Astrocyte of the hippocampus (primary cell): ENCODE measurements at regions not wholly inside any gene's neighbourhood (a gene's known extent, or its start where the extent isn't known, plus 50 kb on each side); places are given as distances from the start of the nearest gene placed in this dataset.

Source experiments
- DNase-seq: peaks from one replicate; pipeline ENCODE4 v3.0.0; 2011; ENCODE audit warnings: low read depth, low spot score

DNA sequence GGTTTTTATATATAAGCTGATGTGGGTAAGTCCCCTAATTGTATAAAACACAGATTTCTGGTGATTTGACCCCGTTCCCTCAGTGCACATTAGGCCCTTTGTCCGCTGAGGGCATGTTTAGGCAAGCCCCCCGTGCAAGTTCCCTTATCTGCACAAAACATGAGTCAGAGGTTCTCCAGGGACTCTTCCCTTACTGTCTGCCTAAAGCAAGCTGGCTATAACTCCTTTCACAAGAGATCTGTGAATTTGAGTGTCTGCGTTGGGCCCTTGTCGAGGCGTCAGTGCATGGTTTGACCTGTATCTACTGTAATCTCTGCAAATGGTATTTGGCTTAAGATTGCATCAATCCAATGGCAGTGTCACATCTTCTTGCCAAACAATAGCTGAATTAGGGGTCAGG lies 712.8 kb downstream of the CDH8 start:
- no peak for DNase-seq

DNA sequence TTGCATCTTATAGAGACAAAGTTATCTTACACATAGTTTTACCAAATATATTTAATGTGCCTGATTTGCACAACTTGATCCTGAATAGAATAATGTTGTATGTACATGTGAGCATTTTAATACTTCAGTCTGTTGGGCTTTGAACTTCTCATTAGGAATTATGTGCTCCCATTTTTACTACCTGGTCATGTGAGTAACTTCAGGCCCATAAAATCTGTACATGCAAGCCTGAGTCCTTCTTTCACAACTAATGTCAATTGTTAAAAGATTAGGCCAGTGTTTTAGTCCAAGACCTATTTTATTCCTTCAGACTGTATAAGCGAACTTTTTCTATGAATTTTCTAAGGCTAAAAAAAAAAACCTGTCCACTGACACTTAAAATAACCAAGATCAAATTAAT lies 715.4 kb downstream of the CDH8 start:
- DNase-seq, result no peak

DNA sequence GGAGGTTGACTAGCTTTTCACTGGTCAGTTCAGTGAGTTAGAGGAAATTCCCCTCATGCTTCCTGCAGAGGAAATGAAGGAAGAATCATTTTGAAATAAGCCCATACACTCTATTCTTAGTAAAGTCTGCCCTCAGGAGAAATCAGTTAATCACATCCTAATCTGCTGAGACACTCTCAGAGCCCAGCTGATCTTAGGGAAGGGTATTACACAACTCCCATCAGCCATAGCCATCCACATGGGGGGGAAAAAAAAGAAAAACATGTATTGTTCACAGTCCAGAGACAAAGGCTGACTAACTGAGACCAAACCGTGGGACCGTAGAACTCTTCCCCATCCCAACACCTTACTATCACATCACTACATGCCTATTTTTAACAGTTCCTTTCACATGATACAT lies 722.3 kb downstream of the CDH8 start:
- DNase-seq, result no peak

DNA sequence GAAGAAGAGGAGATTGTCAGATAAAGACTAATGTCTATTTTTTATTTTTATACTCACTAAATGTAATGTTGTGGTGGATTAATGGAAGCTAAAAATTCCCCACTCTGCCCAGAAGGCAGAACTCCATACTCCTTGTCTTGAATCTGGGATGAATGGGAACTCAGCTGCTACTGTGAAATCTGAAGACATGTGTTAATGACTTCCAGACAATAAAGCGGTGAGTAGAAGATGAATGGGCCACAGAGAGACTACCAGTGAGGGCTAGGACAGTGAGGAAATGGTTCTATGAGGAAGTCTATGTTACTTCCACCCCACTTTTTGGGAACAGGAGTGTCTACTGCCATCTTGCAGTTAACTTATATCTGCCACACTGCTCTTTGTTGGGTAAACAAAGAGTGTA lies 726.9 kb downstream of the CDH8 start:
- DNase-seq, result no peak

DNA sequence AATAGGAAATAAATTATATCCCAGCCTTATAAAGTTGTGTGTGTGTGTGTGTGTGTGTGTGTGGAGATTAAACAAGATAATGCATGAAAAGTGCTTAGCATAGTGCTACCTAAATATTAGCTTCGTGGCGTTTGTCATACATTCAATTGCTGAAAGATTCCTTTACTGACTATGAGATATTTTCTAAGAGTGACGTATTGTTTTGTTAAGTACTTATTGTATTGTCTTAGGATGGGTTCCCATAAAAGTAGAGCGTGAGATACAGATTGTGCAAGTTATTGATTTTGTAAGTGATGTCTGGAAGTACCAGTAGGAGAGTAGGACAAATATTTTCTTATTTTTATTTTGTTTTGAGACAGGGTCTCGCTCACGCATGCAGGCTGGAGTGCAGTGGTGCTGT lies 730.0 kb downstream of the CDH8 start:
- DNase-seq, result no peak

DNA sequence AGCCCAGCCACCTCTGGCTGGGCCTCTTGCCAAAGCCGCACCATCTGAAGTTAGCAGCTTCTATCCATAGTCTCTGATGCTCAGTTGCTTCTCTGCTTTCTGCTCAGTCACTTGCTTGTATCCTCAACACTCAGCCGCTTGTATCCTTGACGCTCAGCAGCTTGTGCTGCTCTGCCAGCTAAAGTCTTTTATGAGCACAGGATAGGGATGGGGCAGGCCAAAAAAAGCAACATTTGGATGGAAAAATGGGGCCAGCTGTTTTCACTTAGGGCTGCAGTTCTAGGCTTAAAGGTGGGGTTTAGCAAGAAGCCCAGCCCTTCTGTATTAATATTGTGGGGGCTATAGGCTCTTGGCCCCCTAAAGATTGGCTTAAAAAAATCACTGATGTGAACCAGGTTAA lies 739.4 kb downstream of the CDH8 start:
- no peak for DNase-seq

DNA sequence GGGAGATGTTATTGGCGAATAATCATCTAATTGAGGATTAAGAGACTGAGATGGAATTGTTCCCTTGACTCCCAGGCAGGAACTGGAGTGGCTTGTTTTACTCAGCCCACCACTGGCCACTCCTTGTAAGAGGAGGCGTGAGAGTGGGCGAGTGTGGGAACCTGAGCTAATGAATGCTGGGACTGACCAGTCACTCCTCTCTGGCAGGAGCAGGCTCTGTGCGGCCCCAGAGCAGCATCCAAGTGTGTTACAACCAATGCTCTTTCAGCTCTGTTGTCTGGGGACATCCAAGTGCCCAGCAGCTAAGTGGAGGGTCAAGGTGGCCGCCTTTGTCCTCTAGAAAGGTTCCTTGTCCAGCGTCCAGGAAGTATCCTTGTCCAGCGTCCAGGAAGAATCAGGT lies 739.9 kb downstream of the CDH8 start:
- DNase-seq, result no peak

DNA sequence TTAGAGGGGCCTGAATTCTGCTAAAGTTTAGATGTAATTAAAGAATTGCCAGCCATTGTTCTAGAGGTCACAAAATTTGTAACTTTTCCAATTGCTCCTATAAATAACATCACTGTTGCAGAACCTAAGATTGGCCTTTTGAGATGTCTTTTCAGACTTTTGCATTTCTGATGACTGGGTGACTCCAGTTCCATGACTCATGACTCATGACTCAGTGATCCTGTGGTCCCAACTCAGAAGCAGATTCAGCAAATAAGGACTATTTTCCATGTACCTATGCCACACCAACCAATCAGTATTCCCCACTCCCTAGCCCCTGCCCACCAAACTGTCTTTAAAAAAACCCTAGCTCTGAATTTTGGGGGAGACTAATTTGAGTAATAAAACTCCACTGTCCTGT lies 740.9 kb downstream of the CDH8 start:
- DNase-seq, result peak; percentile 32

DNA sequence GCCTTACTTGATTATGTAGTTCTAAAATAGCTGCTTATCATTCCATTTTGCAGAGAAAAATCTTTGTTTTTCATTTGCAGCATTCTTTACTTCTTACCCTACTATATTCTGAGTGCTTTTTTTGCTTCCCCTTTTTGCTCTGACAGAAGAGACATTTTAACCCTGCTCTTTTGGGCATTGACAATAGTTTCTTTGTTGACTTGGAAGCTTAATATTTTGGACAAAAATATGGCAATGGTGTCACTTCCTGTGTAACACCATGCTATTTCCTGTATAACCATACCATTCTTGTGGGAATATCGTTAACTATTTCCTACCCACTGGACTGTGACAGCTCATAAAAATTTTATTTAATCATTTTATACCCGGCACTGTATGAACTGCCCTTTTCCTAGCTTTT lies 747.1 kb downstream of the CDH8 start:
- no peak for DNase-seq

DNA sequence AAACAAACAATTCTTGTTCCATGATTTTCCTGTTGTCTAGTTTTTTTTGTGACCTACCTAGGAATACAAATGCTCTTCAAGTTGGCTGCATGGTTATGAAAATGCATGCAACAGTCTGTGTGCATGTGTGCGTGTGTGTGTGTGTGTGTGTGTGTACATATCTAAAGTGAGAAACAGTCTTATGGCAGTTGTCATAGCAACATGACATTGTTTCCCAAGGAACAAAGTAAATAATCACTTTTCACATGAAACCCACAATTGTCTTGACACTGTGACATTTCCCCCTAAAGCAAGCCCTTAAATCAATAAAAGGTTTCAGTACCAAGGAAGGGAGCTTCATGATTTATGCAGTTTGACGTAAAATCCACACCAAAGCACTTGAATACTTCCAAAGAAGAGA lies 758.4 kb downstream of the CDH8 start:
- no peak for DNase-seq

DNA sequence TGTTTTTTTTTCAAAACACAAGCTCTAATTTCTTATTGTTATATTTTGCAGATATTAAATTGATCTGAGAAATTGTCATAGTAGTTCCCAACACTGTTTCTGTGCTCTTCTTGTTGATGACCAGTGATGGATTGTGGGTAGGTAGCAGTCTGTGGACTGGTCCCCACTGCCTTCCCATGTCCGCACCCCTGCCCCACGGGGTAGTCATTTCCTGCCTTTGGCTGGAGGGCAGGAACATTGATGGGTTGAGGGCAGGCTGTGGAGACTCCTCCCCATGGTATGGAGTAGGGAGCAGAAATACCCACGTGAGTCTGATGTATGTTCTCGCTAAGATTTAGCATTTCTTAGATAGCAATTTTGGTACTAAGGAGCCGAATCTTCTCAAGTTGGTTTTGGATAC lies 762.0 kb downstream of the CDH8 start:
- no peak for DNase-seq

DNA sequence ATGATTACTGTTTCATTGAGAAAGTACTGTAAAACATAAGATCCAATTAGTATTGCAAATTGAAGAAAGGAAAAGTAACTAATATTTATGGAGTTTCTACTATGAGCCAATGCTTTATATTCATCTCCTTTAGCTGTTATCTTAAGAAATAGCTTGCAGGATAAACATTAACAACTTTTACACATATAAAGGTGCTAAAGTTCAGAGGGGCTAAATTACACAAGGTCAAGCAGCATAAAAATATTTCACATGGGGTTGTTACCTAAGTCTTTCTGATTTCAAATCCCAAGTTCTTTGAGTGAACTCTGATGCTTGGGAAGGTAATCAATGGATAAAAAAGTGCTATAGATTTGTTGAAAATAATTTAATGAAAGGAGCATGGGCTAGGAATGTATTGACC lies 765.5 kb downstream of the CDH8 start:
- DNase-seq, result no peak

DNA sequence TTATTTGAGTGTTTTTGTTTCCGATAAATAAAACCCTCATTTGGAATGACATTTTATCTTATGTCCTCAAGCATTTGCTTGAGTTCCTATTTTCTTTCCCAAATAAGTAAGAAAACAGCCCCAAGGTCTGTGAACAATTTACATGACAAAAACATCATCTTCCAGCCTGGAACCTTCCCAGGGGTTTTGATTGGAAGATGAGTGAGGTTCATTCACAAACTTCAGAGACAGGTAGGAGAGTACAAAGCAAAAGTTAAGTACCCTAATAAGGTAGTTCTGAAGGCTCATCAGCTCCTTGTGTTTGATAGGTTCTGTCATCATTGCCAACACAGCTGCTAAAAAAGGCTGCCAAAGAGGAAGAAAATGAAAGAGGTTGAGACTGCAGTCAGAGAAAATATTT lies 772.8 kb downstream of the CDH8 start:
- DNase-seq, result no peak

DNA sequence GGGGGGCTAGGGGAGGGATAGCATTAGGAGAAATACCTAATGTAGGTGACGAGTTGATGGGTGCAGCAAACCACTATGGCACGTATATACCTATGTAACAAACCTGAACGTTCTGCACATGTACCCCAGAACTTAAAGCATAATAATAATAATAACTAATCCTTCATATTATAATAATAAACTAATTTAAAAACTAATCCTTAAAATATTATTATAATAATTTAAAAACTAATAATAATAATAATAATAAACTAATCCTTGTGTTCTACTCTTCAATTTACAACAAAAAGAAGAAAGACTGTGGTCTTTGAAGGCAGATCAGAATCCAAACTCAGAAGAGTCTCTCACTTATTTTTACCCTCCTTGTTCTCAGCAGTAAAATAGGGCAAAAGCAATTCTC lies 774.9 kb downstream of the CDH8 start:
- no peak for DNase-seq

DNA sequence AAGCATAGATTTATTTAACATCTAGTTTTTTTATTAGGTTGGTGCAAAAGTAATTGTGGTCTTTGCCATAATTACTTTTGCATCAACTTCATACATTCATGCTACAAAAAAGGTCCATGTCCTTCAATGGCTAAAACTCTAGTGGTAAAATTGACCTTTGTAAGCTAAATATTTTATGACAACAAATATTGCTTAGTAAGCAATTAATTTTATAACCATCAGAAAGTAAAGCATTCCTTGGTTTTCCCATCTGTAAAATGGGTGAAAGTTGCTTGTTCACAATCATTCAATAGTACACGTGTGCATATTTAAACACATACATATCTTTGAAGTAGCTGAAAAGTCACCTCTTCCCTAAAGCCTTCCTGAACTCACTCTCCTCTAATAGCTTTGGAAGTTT lies 789.6 kb downstream of the CDH8 start:
- no peak for DNase-seq

DNA sequence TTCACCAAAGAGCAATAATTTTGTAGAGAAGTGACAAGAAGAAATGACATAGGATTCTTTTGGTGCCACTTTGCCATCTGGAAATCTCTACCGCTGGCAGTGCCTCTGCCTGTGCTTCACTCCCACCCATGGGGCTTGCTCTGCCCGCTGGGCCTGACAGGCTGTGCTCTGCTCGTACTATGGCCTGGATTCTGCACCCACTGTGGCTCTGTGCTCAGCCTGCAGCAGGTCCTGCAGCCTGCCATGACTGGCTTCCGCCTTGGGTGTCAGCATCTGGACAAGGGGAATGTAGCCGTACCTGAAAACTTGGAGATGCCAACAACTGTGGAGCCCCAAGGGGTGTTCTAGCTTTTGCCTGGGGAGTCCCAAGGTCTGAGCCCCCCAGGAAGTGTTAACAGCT lies 792.3 kb downstream of the CDH8 start:
- DNase-seq, result no peak

DNA sequence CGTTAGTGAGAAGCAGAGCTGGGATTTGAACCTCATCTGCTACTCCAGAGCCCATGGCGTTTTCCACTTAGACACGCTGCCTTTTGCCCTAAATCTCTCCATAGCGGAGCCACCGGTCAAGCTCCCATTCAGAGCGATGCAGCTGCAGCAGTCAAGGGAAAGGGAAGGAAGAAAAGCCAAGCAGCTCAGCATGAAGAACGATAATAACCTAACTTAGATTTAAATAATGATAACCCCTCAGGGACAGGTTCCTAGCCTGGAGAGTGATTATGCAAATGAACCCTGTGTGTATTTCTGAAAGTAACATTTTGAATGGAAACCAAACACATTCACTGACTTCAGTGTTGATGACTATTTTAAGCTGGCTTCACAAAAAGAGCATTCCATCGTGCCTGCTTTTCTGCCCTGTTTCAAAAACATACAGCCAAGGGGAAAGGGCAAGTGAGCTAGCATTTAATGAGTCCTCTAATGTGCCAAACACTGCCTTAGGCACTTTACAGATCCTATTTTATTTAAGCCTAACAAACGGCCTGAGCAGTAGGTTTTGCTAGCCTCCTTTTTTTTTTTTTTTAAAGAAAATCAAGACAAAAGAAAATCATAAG lies 798.3 kb downstream of the CDH8 start:
- DNase-seq, result peak; percentile 4

DNA sequence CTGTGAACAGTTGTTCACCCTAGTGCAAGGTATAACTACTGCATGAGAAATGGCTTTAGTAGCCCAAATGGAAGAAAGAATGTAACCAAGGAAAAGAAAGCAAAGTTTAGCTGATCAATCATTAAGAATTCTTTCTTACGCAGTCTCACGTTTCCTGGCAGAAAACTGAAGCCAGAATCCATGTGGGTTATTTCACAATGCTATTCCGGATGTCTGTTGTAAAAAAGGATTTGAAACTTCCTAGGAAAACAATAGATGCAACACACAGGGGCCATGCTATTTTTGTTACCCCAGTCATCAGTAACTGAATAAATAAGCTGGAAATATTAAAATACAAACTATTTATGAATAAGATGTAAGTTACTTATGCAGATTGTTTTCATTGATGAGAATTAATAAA lies 802.5 kb downstream of the CDH8 start:
- DNase-seq, result no peak

DNA sequence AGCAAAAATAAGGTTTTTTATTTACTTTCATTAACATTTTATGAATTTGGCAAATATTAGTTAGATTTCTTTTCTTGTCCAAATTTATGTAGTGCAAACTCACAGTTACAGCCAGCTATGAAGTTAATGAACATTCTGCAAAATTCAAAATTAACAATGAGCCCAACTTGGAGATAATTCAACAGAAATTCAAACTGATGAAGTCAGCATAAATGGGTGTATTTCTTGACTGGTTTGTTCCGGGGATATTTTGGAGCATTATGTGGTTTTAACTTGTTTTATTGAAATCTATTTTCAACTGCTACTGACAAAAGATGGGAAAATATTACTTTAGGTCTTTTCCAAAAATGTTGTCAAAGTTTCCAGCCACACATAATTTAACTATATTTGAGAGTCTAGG lies 807.9 kb downstream of the CDH8 start:
- DNase-seq, result no peak

DNA sequence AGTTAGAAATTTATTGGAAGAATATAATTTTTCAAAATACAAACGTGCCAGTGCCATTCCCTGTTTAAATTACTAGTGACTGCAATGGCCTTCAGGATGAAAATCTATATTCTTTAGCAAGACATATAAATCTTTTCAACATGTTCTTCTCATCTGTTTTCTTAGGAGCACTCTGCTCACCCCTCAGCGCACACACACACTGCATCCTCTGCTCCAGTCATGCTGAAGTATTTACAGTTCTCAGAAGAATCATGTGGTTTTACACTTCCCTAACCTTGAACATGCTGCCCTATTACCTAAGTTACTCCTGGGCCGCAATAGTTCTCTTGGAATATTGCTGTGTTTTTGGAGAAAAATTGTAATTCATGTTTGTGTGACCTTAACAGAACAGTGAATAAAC lies 820.6 kb downstream of the CDH8 start:
- DNase-seq, result peak; percentile 8

DNA sequence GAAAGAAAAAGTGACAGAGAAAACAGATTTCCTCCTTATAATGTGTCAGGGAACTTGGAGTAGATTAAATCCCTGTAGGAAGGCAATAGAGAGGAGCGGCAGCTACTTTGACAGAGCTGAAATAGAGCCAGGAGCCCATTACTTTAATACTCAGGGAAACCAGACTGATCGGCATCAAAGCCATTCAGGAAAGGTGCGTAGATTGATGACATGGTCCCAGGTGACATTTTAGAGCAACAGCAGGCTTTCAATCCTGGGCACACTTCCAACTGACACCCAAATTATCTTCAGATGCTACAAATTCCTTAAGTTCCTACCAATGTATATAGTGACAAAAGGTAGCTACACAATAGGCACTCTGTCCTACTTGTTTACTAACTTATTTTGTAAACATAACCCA lies 821.5 kb downstream of the CDH8 start:
- no peak for DNase-seq

DNA sequence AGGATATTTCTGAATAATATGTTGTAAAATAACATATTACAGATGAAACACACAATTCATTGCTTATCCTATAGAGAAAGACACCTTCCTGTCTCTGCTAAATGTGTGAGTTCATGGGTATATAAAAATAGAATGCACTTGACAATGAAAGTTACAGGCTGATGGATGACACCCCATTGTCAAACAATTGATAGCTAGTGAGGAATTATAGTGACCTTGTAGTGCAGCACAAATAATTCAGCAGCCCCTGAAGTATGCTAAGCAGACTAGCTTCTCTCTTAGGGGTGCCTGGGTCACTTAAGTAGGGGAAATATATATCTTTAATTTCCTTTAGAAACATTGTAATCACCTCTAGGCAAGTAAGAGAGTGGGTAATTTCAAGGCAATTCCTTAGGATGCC lies 826.2 kb downstream of the CDH8 start:
- DNase-seq, result no peak

DNA sequence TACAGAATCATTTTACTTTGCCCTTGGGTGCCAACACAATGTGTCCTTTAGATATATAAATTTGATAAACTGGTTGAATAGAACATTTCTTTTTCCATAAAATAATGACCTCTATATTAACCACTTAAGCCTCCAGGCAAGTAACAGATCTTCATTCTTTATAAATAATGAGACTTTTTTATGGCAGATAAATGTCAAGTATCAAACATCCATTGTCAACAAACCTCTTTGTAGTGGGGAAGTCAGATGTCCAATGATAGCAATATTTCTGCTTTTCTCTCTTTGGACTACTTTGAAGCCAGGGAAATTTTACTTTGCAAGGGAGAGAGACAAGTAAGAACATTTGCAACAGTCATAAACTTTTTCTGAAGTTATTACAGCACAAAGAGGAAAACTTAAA lies 841.2 kb downstream of the CDH8 start:
- no peak for DNase-seq

DNA sequence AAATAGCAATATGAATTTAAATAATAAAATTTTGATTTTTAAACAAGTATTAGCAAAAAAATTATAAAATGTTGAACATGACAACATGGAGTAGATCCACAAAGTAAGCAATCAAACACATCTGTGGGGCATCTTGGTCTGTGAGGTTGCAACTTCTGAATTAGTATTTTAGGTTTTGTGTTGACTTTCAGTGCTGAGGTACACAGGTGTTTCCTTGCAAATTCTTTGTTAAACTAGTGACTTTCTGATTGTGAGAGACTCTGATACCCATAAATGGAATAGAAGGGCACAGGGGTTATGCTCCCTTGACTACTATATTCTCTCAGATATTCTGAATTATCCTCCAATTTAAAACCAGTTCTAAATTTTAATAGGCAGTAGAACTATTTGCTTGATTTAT lies 841.7 kb downstream of the CDH8 start:
- DNase-seq, result no peak

DNA sequence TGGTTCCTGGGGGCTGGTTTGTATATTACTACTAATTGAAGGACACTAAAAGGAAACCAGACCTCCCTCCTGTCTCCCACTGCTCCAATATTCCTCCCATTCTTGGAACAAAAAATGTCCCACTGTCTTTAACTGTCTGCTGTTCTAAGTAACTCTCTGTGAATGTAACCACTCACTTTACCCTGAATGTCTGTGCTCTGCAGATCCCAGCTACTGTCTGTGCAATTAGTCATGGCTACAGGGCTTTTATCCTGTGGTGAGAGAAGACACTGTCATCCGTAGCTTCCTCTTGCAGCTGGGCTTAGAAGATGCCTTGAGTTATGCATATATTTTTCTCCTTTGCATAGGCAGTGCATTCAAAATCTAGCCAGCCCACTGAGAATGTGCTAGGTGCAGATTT lies 853.8 kb downstream of the CDH8 start:
- DNase-seq, result no peak
